GM21786 (cell line): ENCODE measurements at regions not wholly inside any gene's neighbourhood (a gene's known extent, or its start where the extent isn't known, plus 50 kb on each side); places are given as distances from the start of the nearest gene placed in this dataset.

ENCODE experiments used
- ATAC-seq: cut with Tn5 transposase; IDR thresholded peaks from one replicate; pipeline ENCODE4 v1.9.1; 2021; ENCODE audit not compliant: unreplicated experiment

GRCh38 chr18:42683094-42683493, 432.4 kb downstream of the RIT2 start:
- ATAC-seq: no peak

GRCh38 chr18:42689310-42689709, 426.2 kb downstream of the RIT2 start:
- ATAC-seq: no peak
